Gastroesophageal sphincter (tissue), 3 donors: ENCODE measurements at regions not wholly inside any gene's neighbourhood (a gene's known extent, or its start where the extent isn't known, plus 50 kb on each side); places are given as distances from the start of the nearest gene placed in this dataset.

Experiments
- CTCF ChIP-seq, 4 experiments: fragments of 200-600 bp in 2 of 4; fragments of 450-650 bp in 2 of 4; sonication (generic) in 1 of 4; IDR thresholded peaks; one replicate each; pipeline ENCODE4 v1.5.1; 2017 to 2019; ENCODE audit warnings: antibody characterized with exemption in 4 of 4, mild to moderate bottlenecking in 2 of 4, moderate library complexity in 2 of 4
- EP300 ChIP-seq: sonication (generic); formaldehyde crosslinking; IDR thresholded peaks from one replicate; pipeline ENCODE4 v1.6.1; 2017; ENCODE audit warnings: antibody characterized with exemption, mild to moderate bottlenecking

GRCh38 chr17:52297230-52298010 lies 138.9 kb upstream of the CA10 start:
- no peak for TF ChIP-seq CTCF (IDR thresholded peaks at IDR 0.05)
- TF ChIP-seq EP300 = no peak
